ENCODE measurements at regions not wholly inside any gene's neighbourhood (a gene's known extent, or its start where the extent isn't known, plus 50 kb on each side); places are given as distances from the start of the nearest gene placed in this dataset.
A peak's percentile ranks its signal among the peaks of the same experiment; 100 is the strongest.

GRCh38 chr2:9773903-9774239 is 69.4 kb upstream of the TAF1B start:
- no peak for DNase-seq

GRCh38 chr2:9774266-9774665 is 69.0 kb upstream of the TAF1B start:
- no peak for DNase-seq

GRCh38 chr2:9775351-9775750 is 67.9 kb upstream of the TAF1B start:
- no peak for DNase-seq

- no peak for DNase-seq
Measured at GRCh38 chr2:9775999-9776712, 67.1 kb upstream of the TAF1B start.

GRCh38 chr2:9777081-9777480 is 66.2 kb upstream of the TAF1B start:
- no peak for DNase-seq

GRCh38 chr2:9778012-9778411 is 65.3 kb upstream of the TAF1B start:
- DNase-seq: peak; percentile 53

- no peak for DNase-seq
Measured at GRCh38 chr2:9778471-9779316, 64.6 kb upstream of the TAF1B start.

- DNase-seq: peak; percentile 80
Measured at GRCh38 chr2:9779596-9780264, 63.5 kb upstream of the TAF1B start.

GRCh38 chr2:9780368-9781130 is 62.7 kb upstream of the TAF1B start:
- peak; percentile 77 for DNase-seq

GRCh38 chr2:9781252-9781651 is 62.0 kb upstream of the TAF1B start:
- no peak for DNase-seq

GRCh38 chr2:9782197-9782719 is 61.0 kb upstream of the TAF1B start:
- DNase-seq: peak; percentile 95

GRCh38 chr2:9789371-9789770 is 53.9 kb upstream of the TAF1B start:
- no peak for DNase-seq

GRCh38 chr2:9790702-9791225 is 52.5 kb upstream of the TAF1B start:
- no peak for DNase-seq

GRCh38 chr2:9791711-9792110 is 51.6 kb upstream of the TAF1B start:
- DNase-seq: no peak

GRCh38 chr2:9793156-9793917 is 49.9 kb upstream of the TAF1B start:
- DNase-seq: no peak
